Endothelial cell of umbilical vein (primary cell): ENCODE measurements at regions not wholly inside any gene's neighbourhood (a gene's known extent, or its start where the extent isn't known, plus 50 kb on each side); places are given as distances from the start of the nearest gene placed in this dataset.

Experiments used
- EZH2 ChIP-seq: IDR thresholded peaks from 2 replicates; pipeline ENCODE4 v1.6.1; 2012; ENCODE audit warnings: borderline replicate concordance, low read depth, mild to moderate bottlenecking, moderate library complexity, low read length, inconsistent platforms; ENCODE audit not compliant: severe bottlenecking
- FOS ChIP-seq: IDR thresholded peaks from 2 replicates; pipeline ENCODE4 v1.6.1; 2011; ENCODE audit warnings: mild to moderate bottlenecking, low read length, moderate library complexity, borderline replicate concordance; ENCODE audit not compliant: insufficient read depth
- JUN ChIP-seq: IDR thresholded peaks from 2 replicates; pipeline ENCODE4 v1.6.1; 2011; ENCODE audit warnings: borderline replicate concordance, low read depth; ENCODE audit not compliant: insufficient read length, insufficient read depth
- MYC ChIP-seq: IDR thresholded peaks from one replicate; pipeline ENCODE4 v1.6.1; 2011; ENCODE audit warnings: mild to moderate bottlenecking, low read depth, low read length
- POLR2A ChIP-seq: IDR thresholded peaks from 2 replicates; pipeline ENCODE4 v1.6.1; 2012; ENCODE audit warnings: low read depth, mild to moderate bottlenecking, control low read depth, low read length
- POLR2AphosphoS5 ChIP-seq: IDR thresholded peaks from 2 replicates; pipeline ENCODE4 v1.6.1; 2012; ENCODE audit warnings: low read depth, mild to moderate bottlenecking, control low read depth, low read length, moderate library complexity; ENCODE audit not compliant: insufficient read depth
- TF ChIP-seq, protein P1 (sequence below), 2 donors: IDR thresholded peaks; 1 replicate in 1 of 2; 2 replicates in 1 of 2; pipeline ENCODE4 v1.5.1; 2011; ENCODE audit warnings: low read length in 2 of 2, mild to moderate bottlenecking in 2 of 2, moderate library complexity in 2 of 2, control low read depth in 1 of 2, inconsistent platforms in 1 of 2, low read depth in 1 of 2; ENCODE audit not compliant: insufficient read depth in 1 of 2; ENCODE audit errors: extremely low read depth in 1 of 2
- TF ChIP-seq, protein P2 (sequence below): IDR thresholded peaks from 2 replicates; pipeline ENCODE4 v1.6.1; 2011; ENCODE audit not compliant: insufficient read depth, insufficient read length

- TF ChIP-seq, protein P1, sequence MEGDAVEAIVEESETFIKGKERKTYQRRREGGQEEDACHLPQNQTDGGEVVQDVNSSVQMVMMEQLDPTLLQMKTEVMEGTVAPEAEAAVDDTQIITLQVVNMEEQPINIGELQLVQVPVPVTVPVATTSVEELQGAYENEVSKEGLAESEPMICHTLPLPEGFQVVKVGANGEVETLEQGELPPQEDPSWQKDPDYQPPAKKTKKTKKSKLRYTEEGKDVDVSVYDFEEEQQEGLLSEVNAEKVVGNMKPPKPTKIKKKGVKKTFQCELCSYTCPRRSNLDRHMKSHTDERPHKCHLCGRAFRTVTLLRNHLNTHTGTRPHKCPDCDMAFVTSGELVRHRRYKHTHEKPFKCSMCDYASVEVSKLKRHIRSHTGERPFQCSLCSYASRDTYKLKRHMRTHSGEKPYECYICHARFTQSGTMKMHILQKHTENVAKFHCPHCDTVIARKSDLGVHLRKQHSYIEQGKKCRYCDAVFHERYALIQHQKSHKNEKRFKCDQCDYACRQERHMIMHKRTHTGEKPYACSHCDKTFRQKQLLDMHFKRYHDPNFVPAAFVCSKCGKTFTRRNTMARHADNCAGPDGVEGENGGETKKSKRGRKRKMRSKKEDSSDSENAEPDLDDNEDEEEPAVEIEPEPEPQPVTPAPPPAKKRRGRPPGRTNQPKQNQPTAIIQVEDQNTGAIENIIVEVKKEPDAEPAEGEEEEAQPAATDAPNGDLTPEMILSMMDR (IDR thresholded peaks at IDR 0.05; ENCODE audit: extremely low read depth in 1 of 2, insufficient read depth in 1 of 2, low read depth in 1 of 2, low read length in 2 of 2) = no peak
- TF ChIP-seq JUN = no peak
- TF ChIP-seq POLR2A = no peak
- TF ChIP-seq EZH2 = no peak
- TF ChIP-seq MYC = no peak
- TF ChIP-seq POLR2AphosphoS5 = no peak
- TF ChIP-seq, protein P2, sequence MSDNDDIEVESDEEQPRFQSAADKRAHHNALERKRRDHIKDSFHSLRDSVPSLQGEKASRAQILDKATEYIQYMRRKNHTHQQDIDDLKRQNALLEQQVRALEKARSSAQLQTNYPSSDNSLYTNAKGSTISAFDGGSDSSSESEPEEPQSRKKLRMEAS = no peak
- TF ChIP-seq FOS = no peak
These were observed 400.3 kb upstream of the ADARB2 start for GRCh38 chr10:2137549-2138174.
